ENCODE measurements at regions not wholly inside any gene's neighbourhood (a gene's known extent, or its start where the extent isn't known, plus 50 kb on each side); places are given as distances from the start of the nearest gene placed in this dataset.

- TF ChIP-seq CTCF (IDR thresholded peaks at IDR 0.05) = no peak
- no peak for TF ChIP-seq ZFX (IDR thresholded peaks at IDR 0.05; ENCODE audit: borderline replicate concordance)
These were observed 88.6 kb upstream of the PAPPA start for GRCh38 chr9:116064970-116065369.

Measured in 22Rv1 (cell line).